Anterior cingulate cortex (tissue), 58 donors: ENCODE measurements at regions not wholly inside any gene's neighbourhood (a gene's known extent, or its start where the extent isn't known, plus 50 kb on each side); places are given as distances from the start of the nearest gene placed in this dataset.

Experiments used
- DNase-seq, 58 donors: peaks; one replicate each; lab custom pipeline; 2025; lab: John Stamatoyannopoulos, UW

DNA sequence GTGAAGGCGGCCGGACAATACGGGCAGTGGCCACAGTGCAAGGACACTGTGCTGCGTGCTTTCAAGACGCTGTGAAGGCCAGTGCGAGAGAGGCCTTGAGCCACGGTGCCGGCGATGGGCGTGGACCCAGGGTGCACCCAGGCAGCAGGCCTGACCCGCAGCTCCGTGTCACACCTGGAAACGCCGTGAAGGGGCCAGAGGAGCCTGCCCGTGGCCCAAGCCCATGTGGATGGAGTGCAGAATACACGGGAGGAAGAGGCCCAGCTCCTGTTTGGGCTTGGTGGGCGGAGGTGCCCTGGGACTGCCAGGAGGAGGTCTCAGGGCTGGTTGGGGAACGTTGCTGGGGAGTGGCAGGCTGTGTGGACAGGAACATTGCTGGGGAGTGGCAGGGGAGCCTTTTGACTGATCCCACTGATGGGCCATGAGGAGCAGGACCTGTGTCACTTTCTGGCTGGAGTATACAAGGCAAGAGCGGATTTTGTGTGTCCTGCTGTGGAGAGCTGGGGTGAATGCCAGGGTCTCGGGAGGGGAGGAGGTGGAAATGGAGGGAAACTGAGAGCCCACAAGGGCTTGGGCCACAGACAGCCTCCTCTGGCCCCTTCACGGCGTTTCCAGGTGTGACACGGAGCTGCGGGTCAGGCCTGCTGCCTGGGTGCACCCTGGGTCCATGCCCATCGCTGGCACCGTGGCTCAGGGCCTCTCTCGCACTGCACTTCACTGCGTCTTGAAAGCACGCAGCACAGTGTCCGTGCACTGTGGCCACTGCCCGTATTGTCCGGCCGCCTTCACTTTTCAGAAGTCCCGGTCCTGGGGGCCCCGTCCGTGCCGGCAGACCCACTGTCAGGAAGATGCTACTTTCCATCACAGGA lies 925.4 kb downstream of the BRD1 start:
- DNase-seq: no peak

GRCh38 chr22:48901324-48901723 lies 926.3 kb downstream of the BRD1 start:
- DNase-seq: no peak

DNA sequence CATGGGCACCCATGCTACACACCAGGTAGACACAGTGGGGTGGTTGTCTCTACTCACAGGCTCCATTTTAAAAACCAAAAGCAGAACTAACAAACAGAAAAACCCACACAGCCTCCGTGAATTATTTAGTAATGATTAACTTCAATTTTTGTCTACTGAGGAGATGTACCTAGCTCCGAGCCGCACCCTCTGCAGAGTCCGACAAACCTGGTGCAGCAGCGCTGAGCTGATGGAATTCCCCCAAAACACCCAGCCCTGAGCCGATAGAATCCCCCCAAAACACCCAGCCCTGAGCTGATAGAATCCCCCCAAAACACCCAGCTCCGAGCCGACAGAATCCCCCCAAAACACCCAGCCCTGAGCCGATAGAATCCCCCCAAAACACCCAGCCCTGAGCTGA lies 927.0 kb downstream of the BRD1 start:
- no peak for DNase-seq

DNA sequence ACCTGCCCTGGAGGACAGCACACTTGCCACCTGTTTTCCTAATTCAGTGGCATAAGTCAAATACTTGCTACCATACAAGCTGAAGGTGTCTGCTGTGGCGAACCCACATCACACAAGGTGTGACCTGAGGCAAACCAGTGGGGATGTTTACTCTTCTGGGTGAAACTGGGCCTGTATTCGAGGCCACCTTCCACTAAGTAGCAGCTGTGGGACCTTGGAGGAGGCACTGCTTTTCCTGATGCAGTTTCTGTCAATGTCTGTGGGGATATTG lies 927.4 kb downstream of the BRD1 start:
- no peak for DNase-seq

DNA sequence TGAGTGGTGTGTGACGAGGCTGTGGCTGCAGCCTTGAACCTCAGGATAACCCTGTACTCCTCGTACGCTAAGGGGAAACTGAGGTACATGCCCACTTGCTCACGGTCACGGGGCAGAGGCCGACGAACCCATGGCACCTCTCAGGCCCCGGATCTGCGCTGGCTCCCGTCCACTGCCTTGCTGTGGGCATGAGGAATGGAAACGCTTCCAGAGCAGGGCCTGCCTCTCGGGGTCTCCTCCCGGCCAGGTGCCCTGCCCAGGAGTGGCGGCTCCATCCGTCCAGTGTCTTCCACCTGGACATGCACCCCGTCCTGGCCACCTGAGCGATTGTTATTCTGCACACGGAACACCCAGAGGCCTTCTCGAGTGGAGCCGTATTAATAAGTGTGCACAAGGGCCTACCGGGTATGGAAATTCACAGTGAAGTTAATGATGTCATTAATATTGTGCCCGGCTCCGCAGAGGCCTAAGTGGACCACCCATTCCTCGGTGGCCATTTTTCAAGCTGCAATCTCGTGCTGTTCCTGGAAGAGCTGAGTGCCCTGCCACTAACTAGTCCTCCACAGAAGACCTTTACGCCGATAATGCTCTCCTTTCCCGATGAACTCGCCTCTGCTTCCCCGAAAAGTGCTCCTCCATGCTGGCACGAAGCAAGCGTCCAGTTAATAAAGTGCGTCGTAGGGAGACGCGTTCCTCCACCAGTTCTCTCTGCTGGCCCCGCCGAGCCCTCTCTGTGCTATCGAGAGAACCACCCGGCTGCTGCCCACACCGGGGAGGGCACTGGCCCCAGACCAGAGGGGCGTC lies 927.9 kb downstream of the BRD1 start:
- DNase-seq: no peak

DNA sequence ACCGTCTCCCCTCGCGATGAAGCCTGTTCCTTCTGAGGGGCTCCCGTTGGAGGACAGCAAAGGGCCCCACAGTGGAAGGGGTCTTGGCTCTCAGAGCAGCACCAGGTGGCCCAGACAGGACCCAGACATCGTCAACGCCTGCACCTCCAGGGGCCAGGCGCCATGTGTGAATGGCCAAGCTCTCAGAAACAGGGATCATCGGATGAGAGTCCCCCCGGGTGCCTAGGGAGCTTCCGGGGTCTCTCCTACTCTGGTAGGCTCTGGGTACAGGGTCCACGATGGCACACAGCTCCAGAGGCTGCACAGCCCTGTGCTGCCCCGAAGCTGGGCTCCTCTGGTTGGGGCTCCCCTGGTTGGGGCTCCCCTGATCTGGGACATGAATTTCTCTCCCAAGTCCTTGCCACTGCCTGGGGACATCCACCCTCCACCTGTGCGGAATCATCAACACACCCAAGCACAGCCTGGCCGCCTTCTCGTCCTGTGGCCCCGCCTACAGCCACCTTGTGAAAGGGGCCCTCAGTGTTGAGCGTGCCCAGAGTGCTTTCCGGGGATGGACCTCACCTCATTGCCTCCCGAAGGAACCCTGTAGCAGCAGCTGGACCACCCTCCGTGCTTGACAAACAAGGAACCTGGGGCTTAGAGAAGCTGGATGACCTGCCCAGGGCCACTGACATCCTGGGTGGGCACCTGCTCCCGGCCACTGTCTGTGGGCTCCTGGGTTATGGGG lies 929.0 kb downstream of the BRD1 start:
- no peak for DNase-seq

GRCh38 chr22:48897645-48898370 lies 929.9 kb downstream of the BRD1 start:
- DNase-seq: no peak

GRCh38 chr22:48896766-48897644 lies 930.7 kb downstream of the BRD1 start:
- peak in 1 of 58 donors; percentile 34 for DNase-seq

GRCh38 chr22:48895831-48896765 lies 931.6 kb downstream of the BRD1 start:
- no peak for DNase-seq

DNA sequence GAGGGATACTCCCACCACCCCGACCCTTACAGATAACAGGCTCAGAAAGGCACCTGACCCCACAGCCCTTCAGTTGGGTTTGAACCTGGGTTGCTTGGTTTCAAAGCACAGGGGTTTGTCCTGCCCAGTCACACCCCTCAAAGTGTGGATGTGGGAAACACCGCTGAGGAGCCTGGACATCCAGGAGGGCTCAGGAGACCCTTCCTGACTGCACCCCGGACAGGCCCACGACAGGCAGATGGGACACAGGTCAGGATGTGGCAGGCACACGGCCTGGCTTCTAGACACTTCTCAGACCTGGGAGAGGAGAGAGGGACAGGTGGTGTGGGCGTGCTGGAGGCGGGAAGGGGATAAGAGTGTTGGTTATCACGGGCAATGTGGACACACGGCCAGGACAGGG lies 932.3 kb downstream of the BRD1 start:
- DNase-seq: no peak

DNA sequence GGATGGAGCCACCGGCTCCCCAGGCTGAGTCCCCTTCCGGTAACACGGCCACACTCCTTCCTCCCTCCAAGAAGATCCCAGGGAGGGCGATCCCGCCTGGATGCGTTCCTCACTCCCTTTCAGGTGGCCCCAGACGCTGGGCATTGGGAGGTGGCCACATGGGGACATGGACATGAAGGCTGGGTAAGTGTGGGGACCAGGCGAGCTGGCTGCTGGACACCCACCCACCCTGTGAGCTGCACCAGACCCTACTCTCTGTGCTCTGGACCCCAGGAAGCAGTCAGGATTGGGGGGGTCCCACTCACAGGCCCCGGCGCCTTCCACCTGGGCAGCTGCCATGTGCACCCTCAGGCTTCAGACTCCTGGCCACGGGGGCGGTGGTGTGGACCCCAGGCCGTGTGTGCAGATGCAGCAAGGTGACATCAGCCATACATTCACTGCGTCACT lies 932.8 kb downstream of the BRD1 start:
- DNase-seq: no peak

GRCh38 chr22:48894064-48894671 lies 933.5 kb downstream of the BRD1 start:
- DNase-seq: no peak

- DNase-seq: no peak
Measured at GRCh38 chr22:48893288-48894063, 934.2 kb downstream of the BRD1 start.

- peak in 7 of 58 donors; percentile 27 to 36 (median 28) for DNase-seq
Measured at GRCh38 chr22:48892578-48893287, 934.9 kb downstream of the BRD1 start.

DNA sequence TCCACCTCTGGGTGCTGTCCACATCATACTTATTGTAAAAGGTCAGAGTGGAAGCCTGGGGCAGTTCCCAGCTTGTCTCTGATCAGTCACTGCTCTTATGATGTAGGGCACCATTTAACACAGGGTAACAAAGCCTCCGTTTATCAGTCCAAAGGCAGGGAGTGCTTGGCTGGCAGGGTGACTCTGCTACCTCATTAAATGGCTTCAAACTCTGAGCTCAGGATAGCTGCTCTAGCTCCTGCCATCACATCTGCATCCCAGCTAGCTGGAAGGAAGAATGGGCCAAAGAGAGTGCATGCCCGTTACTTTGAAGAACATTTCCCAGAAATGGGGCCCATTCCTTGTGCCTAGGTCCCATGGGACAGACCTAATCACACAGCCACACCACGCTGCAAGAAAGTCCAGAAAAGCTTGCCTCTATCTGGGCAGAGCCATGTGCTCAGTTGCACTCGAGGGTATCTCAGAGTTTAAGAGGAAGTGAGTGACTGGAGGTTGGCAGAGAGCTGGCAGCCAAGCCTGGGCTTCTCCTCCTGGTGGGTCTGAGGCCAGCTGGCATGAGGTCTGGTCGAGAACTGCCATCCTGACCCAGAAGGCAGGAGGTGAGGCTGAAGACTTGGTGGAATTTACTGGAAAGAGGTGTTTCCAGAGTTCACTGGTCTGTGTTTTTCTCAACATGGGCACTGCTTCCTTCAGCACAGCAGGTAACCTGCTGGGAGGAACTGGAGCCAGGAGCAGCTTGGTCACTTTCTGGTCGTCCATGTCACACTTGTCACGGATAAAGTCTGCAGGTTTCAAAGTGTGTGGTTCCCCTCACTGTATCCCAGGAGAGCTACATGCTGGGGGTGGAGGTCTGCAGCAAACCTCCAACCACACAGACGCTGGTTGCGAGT lies 935.7 kb downstream of the BRD1 start:
- no peak for DNase-seq
